Ovary (tissue), 3 donors: ENCODE measurements at regions not wholly inside any gene's neighbourhood (a gene's known extent, or its start where the extent isn't known, plus 50 kb on each side); places are given as distances from the start of the nearest gene placed in this dataset.

Source experiments
- CTCF ChIP-seq, 3 donors: fragments of 450-650 bp in 2 of 3; fragments of 200-600 bp in 1 of 3; IDR thresholded peaks; one replicate each; pipeline versions ENCODE4 v1.5.1 to v1.8.0; 2016 to 2022; ENCODE audit warnings: antibody characterized with exemption in 3 of 3, mild to moderate bottlenecking in 1 of 3
- POLR2A ChIP-seq: fragments of 450-650 bp; IDR thresholded peaks from one replicate; pipeline ENCODE4 v1.6.1; 2017; ENCODE audit warnings: antibody characterized with exemption, mild to moderate bottlenecking, moderate library complexity
- donor health status: DM: no; HTN: no; CAD: no.

GRCh38 chr2:204065566-204065965, 129.0 kb downstream of the ICOS start:
- no peak for TF ChIP-seq POLR2A
- TF ChIP-seq CTCF (IDR thresholded peaks at IDR 0.05), result no peak
